GM12865 (cell line): ENCODE measurements at regions not wholly inside any gene's neighbourhood (a gene's known extent, or its start where the extent isn't known, plus 50 kb on each side); places are given as distances from the start of the nearest gene placed in this dataset.

Experiments used
- DNase-seq: peaks from one replicate; pipeline ENCODE4 v3.0.0; 2010; ENCODE audit warnings: low read depth
- H3K4me3 ChIP-seq: 2 replicates; pipeline ENCODE4 v1.5.1; 2011; ENCODE audit warnings: mild to moderate bottlenecking, low read depth, low read length, control low read depth
- TF ChIP-seq, protein P1 (sequence below): IDR thresholded peaks from 2 replicates; pipeline ENCODE4 v1.5.1; 2011; ENCODE audit warnings: low read length, control low read depth, low read depth, inconsistent platforms; ENCODE audit not compliant: insufficient read depth; ENCODE audit errors: missing control alignments

DNA sequence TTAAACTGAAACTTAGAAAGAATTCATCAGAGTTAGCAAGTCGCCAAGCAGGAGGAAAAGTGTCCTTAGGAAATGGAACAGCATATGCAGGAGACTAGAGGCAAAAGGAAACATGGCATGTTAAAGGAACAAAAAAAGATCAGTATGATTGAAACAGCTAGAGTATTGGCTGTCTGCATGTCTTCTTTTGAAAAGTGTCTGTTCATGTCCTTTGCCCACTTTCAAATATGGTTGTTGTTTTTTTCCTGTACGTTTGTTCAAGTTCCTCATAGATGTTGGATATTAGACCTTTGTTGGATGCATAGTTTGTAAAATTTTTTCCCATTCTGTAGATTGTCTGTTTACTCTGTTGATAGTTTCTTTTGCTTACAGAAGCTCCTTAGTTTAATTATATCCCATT is 161.6 kb downstream of the NR4A2 start:
- no peak overlapping the region for H3K4me3 ChIP-seq
- TF ChIP-seq, protein P1, sequence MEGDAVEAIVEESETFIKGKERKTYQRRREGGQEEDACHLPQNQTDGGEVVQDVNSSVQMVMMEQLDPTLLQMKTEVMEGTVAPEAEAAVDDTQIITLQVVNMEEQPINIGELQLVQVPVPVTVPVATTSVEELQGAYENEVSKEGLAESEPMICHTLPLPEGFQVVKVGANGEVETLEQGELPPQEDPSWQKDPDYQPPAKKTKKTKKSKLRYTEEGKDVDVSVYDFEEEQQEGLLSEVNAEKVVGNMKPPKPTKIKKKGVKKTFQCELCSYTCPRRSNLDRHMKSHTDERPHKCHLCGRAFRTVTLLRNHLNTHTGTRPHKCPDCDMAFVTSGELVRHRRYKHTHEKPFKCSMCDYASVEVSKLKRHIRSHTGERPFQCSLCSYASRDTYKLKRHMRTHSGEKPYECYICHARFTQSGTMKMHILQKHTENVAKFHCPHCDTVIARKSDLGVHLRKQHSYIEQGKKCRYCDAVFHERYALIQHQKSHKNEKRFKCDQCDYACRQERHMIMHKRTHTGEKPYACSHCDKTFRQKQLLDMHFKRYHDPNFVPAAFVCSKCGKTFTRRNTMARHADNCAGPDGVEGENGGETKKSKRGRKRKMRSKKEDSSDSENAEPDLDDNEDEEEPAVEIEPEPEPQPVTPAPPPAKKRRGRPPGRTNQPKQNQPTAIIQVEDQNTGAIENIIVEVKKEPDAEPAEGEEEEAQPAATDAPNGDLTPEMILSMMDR, result no peak
- no peak for DNase-seq

DNA sequence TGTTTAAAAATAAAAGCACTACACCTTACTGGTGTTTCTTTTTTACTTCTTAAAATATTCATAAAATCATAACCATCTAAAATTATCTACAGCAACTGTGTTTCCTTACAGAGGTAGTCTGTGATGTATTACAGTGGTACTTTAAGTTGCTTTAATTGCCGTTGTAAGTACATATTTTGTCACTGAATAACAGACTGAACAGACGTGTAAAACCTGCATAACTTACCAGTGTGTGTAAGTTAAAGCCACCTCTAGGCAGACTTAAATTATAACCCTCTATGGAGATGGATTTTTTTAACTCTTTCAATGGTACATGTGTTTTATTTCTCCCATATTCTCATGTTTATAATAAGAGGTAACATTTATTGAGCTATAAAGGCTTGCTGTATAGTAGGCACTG is 166.8 kb downstream of the NR4A2 start:
- DNase-seq, result no peak
- no peak overlapping the region for H3K4me3 ChIP-seq
- TF ChIP-seq, protein P1, result no peak

DNA sequence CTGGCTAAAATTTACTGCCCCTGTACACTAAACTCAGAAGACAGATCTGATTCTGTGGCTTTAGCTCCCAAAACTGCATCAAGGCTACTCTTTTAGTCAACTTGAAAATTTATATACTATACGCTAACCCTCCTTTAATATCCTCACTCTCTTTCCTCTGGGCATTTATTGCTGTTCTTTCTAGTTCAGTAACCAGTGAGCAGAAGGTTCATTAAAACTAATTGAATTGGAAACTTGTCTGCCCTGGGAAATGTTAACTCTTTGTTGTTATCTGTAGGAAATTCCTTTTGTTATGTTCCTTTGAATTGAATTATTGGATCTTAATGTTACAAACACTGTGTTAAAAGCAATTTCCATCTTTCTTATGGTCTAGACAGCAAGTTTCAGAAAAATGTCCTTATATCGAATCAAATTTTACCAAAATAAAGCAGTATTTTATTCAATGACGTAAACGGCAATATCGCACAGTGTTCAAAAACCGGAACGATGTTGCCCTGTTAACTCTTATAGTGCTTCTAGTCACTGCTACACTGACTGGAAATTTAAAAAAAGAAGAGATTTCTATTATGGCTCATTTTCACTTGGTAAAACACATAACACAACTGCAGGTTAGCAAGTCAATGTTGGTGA is 168.3 kb downstream of the NR4A2 start:
- TF ChIP-seq, protein P1, result no peak
- no peak overlapping the region for H3K4me3 ChIP-seq
- no peak for DNase-seq

DNA sequence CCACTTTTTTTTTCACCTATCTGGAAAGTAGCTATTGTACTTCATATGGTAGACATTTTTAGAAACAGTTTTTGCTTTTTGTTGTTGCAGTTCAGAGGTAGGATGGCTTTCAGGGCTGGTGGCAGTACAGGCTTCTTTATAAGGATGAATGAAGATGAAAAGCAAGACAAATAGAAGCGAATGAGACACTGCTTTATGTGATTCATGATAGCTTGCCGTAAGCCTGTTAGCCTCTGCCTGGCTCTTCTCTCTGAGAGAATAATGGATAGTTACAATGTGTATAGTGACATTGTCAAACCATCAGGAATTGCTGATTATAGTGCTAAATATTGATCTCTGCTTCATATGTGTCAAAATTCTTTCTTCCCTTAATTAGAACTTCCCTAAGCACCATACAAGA is 173.7 kb downstream of the NR4A2 start:
- no peak overlapping the region for H3K4me3 ChIP-seq
- TF ChIP-seq, protein P1, result no peak
- DNase-seq, result no peak

DNA sequence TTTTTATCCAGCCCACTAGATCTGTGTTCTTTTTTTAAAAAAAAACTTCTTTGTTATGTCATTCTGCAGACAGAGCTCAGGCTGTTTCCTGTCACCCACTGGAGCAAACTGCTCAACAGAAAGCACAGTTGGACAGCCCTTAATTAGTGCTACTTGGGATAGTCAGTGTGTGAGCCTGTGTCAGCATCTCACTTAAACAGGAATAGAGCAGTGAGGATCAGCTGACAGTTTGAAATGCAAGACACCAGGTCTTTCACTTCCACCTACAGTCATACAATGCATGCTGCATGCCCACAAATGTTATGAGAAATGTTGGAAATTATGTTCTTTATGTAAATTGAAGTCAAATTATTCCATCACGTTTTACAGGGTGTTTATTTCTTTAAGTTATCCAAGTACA is 174.9 kb downstream of the NR4A2 start:
- TF ChIP-seq, protein P1, result no peak
- DNase-seq, result no peak
- H3K4me3 ChIP-seq, result no peak overlapping the region

DNA sequence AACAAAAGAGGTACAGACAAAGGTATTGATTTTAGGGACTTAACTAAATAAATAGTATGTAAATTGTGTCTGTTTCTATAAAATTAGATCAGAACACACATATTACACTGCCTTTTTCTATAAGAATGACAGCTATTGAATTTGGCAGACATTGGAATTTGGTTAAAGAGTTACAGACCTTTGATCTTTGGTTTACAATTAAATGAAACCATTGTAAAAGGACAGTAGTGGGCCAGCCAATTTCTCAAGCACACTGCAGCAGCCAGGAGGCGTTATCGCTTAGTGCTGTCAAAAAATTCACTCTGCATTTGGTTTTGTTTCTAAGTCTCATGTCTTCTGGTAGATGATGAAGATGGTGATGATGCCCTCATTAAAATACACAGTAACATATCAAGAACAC is 175.9 kb downstream of the NR4A2 start:
- no peak overlapping the region for H3K4me3 ChIP-seq
- no peak for DNase-seq
- TF ChIP-seq, protein P1, result peak; percentile 2

DNA sequence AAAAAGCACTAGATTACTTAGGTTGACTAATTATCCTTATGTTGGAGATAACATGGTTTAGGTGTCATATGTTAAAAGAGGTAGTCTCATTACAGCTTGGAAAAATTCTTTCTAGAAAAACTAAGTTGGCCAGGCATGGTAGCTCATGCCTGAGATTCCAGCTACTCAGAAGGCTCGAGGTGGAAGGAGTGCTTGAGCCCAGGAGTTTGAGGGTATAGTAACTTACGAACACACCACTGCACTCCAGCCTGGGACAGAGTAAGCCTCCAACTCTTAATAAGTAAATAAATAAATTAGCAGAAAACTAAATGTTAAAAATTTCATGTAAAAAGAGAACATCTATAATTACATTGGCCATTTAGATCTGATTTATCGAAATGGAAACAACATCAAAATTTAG is 177.2 kb downstream of the NR4A2 start:
- TF ChIP-seq, protein P1, result no peak
- DNase-seq, result no peak

More for the DNA sequence above, 177.2 kb downstream of the NR4A2 start:
- no peak overlapping the region for H3K4me3 ChIP-seq
